HUDEP-2 (cell line): ENCODE measurements at regions not wholly inside any gene's neighbourhood (a gene's known extent, or its start where the extent isn't known, plus 50 kb on each side); places are given as distances from the start of the nearest gene placed in this dataset.
"Not testable (repeated sequence)": the region's sequence is repeated elsewhere in the genome, so short reads cannot be mapped to it uniquely, and the experiment has no call there.

ENCODE experiments used
- DNase-seq, 76 experiments: peaks; one replicate each; lab custom pipeline; 2025; ENCODE audit not compliant: unreplicated experiment in 76 of 76; lab: John Stamatoyannopoulos, UW

GRCh38 chr15:69701198-69701597 lies 248.6 kb downstream of the RPLP1 start:
- no peak for DNase-seq

DNA sequence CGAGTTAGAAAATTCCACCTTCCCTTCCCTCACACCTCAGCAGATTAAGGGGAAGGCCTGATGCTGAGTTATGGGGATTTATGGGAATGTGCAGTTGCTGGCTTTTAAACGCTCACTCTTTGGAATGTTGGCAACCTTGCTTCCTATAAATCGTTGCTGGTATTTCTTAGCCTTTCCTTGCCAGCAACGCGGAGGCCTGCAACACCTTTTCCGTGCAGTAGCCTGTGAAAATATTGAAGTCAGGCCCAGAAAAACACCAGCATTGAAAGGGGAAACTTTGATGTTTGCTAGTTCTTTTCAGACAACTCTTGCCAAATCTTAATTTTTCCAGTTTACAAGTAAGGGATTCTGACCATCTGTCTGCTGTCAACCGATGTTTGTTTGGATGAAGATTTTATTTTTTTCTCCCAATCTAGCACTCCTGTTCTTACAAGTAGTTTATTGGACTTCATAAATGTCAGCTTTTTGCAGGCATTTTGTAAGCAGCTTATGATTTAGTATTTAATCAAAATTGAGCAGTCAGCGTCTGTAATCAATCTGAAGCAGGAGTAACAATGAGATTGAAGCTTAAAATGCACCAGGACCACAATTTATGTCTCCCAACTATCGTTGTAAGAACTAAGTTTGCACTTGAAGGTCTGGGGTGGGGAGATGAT lies 251.0 kb downstream of the RPLP1 start:
- no peak for DNase-seq

DNA sequence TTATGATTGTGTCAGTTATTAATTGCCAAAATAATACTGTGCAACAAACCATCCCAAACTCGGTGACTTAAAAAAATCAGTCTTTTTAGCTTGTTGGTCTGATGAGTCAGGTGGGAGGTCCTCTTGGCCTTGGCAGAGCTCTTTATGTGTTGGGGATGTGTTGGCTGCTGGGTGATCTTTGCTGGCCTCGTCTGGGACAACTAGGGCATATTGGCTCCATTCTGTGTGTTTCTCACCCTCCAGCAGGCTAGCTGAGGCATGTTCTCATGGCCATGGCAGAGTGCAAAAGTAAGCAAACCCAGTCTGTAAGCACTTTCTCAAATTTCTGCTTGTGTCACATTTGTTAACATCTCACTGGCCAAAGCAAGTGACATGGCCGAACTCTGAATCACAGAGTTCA lies 251.6 kb downstream of the RPLP1 start:
- no peak for DNase-seq

DNA sequence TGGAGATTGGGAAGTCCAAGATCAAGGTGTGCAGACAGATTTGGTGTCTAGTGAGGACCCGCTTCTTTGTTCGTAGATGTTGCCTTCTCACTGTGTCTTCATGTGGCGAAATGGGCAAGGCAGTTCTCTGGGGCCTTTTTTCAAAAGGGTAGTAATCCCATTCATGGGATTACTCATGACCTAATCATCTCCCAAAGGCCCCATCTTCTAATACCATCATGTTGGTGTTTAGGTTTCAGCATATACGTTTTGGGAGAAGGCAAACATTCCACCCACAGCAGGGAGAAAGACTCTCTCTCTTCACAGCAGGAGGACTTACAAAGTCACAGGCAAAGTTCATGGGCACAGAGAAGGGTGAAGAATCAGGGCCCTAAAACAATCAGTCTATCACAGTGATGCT lies 252.1 kb downstream of the RPLP1 start:
- no peak for DNase-seq

- no peak for DNase-seq
Measured at GRCh38 chr15:69706353-69707097, 253.9 kb downstream of the RPLP1 start.

GRCh38 chr15:69707241-69707640 lies 254.6 kb downstream of the RPLP1 start:
- not testable (repeated sequence) for DNase-seq

GRCh38 chr15:69708436-69709122 lies 256.0 kb downstream of the RPLP1 start:
- DNase-seq = not testable (repeated sequence)

DNA sequence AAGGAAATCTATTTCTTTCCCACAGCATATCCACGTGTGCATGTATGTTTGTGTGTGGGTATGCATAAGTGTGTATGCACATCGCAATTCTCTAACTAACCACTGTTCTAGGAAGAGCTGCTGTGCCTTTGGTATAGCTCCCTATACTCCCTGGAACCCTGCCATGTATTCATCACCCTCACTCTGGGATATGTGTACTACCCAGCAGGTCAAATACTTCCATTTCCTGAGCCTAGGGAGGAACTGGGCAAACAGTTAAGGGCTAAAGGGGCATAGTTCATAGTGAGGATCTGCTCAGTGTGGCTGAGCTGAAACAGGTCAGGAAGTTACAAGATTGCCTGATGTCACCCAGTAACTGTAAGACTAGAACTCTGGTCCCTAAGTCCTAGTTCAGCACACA lies 260.4 kb downstream of the RPLP1 start:
- DNase-seq = no peak

- DNase-seq = no peak
Measured at GRCh38 chr15:69713726-69714559, 261.3 kb downstream of the RPLP1 start.

DNA sequence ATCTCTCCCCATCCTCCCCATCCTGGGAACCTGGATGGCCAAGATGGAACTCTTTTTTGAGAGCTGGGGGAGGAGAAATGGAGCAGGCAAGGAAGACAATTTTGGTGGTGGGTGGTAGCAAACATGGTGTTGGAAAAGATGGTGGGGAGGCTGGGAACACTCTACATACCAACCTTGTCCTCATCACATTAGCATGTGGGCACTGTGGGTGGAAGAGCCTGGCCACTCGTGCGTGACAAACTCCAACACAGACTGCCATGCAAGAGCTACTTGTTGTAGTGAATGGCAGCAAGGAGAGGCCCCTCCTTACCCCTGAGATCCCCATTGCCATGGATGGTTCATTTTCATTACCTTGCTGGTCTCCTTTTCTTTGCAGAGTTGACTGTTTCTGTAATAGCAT lies 262.6 kb downstream of the RPLP1 start:
- no peak for DNase-seq

GRCh38 chr15:69718436-69718835 lies 265.8 kb downstream of the RPLP1 start:
- no peak for DNase-seq

- DNase-seq = no peak
Measured at GRCh38 chr15:69718916-69719315, 266.3 kb downstream of the RPLP1 start.

- DNase-seq = no peak
Measured at GRCh38 chr15:69719527-69720240, 267.1 kb downstream of the RPLP1 start.

- DNase-seq = no peak
Measured at GRCh38 chr15:69720536-69720935, 267.9 kb downstream of the RPLP1 start.

- DNase-seq = no peak
Measured at GRCh38 chr15:69722924-69723323, 270.3 kb downstream of the RPLP1 start.

GRCh38 chr15:69723404-69724096 lies 270.9 kb downstream of the RPLP1 start:
- no peak for DNase-seq

- DNase-seq = no peak
Measured at GRCh38 chr15:69724333-69724732, 271.7 kb downstream of the RPLP1 start.

- peak in 1 of 76 experiments; percentile 1 for DNase-seq
Measured at GRCh38 chr15:69725275-69725674, 272.7 kb downstream of the RPLP1 start.

- no peak for DNase-seq
Measured at GRCh38 chr15:69725957-69726356, 273.3 kb downstream of the RPLP1 start.
